H9 (cell line): ENCODE measurements at regions not wholly inside any gene's neighbourhood (a gene's known extent, or its start where the extent isn't known, plus 50 kb on each side); places are given as distances from the start of the nearest gene placed in this dataset.

Experiments used
- DNase-seq: peaks from one replicate; pipeline ENCODE4 v3.0.0-alpha.2; 2017
- H2AFZ ChIP-seq: one replicate; pipeline ENCODE4 v1.6.1; 2013; ENCODE audit warnings: mild to moderate bottlenecking, low read length, control low read depth, moderate library complexity
- H2AK5ac ChIP-seq: 2 replicates; pipeline ENCODE4 v1.6.1; 2013; ENCODE audit warnings: low read length, control low read depth, mixed read lengths; ENCODE audit not compliant: insufficient read length
- H2BK120ac ChIP-seq: one replicate; pipeline ENCODE4 v1.6.1; 2013; ENCODE audit warnings: low read depth, mild to moderate bottlenecking, low read length, control low read depth, inconsistent platforms; ENCODE audit not compliant: poor library complexity, severe bottlenecking
- H2BK12ac ChIP-seq: 2 replicates; pipeline ENCODE4 v1.6.1; 2013; ENCODE audit warnings: low read length, control low read depth, mixed read lengths, low read depth; ENCODE audit not compliant: insufficient read length
- H2BK15ac ChIP-seq: 2 replicates; pipeline ENCODE4 v1.6.1; 2013; ENCODE audit warnings: low read depth, low read length, control low read depth
- H2BK20ac ChIP-seq: one replicate; pipeline ENCODE4 v1.6.1; 2013; ENCODE audit warnings: low read depth, mild to moderate bottlenecking, low read length, control low read depth, inconsistent platforms; ENCODE audit not compliant: poor library complexity, severe bottlenecking
- H2BK5ac ChIP-seq: 2 replicates; pipeline ENCODE4 v1.6.1; 2013; ENCODE audit warnings: low read length, control low read depth, mixed read lengths; ENCODE audit not compliant: insufficient read length
- H3K14ac ChIP-seq: 2 replicates; pipeline ENCODE4 v1.6.1; 2013; ENCODE audit warnings: low read length, control low read depth; ENCODE audit not compliant: insufficient read depth
- H3K18ac ChIP-seq: 2 replicates; pipeline ENCODE4 v1.6.1; 2013; ENCODE audit warnings: low read depth, mild to moderate bottlenecking, mixed read lengths, low read length, control low read depth; ENCODE audit not compliant: insufficient read length
- H3K23ac ChIP-seq: 2 replicates; pipeline ENCODE4 v1.6.1; 2013; ENCODE audit warnings: low read length, control low read depth, mixed read lengths, low read depth; ENCODE audit not compliant: insufficient read length
- H3K23me2 ChIP-seq: 2 replicates; pipeline ENCODE4 v1.6.1; 2013; ENCODE audit warnings: low read depth, mild to moderate bottlenecking, mixed read lengths, low read length, control low read depth; ENCODE audit not compliant: insufficient read length, poor library complexity, severe bottlenecking
- H3K27ac ChIP-seq: 2 replicates; pipeline ENCODE4 v1.5.1; 2013; ENCODE audit warnings: low read length, control low read depth, mixed read lengths, low read depth; ENCODE audit not compliant: insufficient read length
- H3K27me3 ChIP-seq: 2 replicates; pipeline ENCODE4 v1.6.1; 2013; ENCODE audit warnings: low read length, control low read depth, inconsistent platforms; ENCODE audit not compliant: insufficient read depth
- H3K4ac ChIP-seq: 2 replicates; pipeline ENCODE4 v1.6.1; 2013; ENCODE audit warnings: low read depth, mild to moderate bottlenecking, control low read depth, inconsistent platforms, low read length, moderate library complexity
- H3K4me1 ChIP-seq: 2 replicates; pipeline ENCODE4 v1.6.1; 2013; ENCODE audit warnings: low read length, control low read depth, inconsistent platforms; ENCODE audit not compliant: insufficient read depth
- H3K4me2 ChIP-seq: 2 replicates; pipeline ENCODE4 v1.6.1; 2013; ENCODE audit warnings: low read length, control low read depth, mixed read lengths; ENCODE audit not compliant: insufficient read length, insufficient read depth
- H3K56ac ChIP-seq: 2 replicates; pipeline ENCODE4 v1.6.1; 2013; ENCODE audit warnings: low read depth, mild to moderate bottlenecking, mixed read lengths, low read length, control low read depth; ENCODE audit not compliant: insufficient read length
- H3K79me1 ChIP-seq: 2 replicates; pipeline ENCODE4 v1.6.1; 2013; ENCODE audit warnings: low read depth, mild to moderate bottlenecking, moderate library complexity, low read length, control low read depth, inconsistent platforms; ENCODE audit not compliant: insufficient read depth, poor library complexity, severe bottlenecking
- H3K79me2 ChIP-seq: 2 replicates; pipeline ENCODE4 v1.6.1; 2013; ENCODE audit warnings: low read length, control low read depth, inconsistent platforms; ENCODE audit not compliant: insufficient read depth
- H3K9ac ChIP-seq: 2 replicates; pipeline ENCODE4 v1.6.1; 2013; ENCODE audit warnings: low read length, control low read depth, mixed read lengths; ENCODE audit not compliant: insufficient read length; ENCODE audit errors: extremely low read depth
- H3K9me3 ChIP-seq: one replicate; pipeline ENCODE4 v1.6.1; 2013; ENCODE audit warnings: low read depth, low read length, inconsistent platforms; ENCODE audit not compliant: control insufficient read depth
- H3T11ph ChIP-seq: one replicate; pipeline ENCODE4 v1.6.1; 2013; ENCODE audit warnings: mild to moderate bottlenecking, low read length, control low read depth, inconsistent platforms
- H4K20me1 ChIP-seq: one replicate; pipeline ENCODE4 v1.6.1; 2013; ENCODE audit not compliant: control insufficient read depth, insufficient read length, insufficient read depth
- H4K5ac ChIP-seq: 2 replicates; pipeline ENCODE4 v1.6.1; 2013; ENCODE audit warnings: low read depth, mild to moderate bottlenecking, mixed read lengths, low read length, control low read depth; ENCODE audit not compliant: insufficient read length
- H4K8ac ChIP-seq: replicated peaks from 2 replicates; pipeline ENCODE4 v1.6.1; 2013; ENCODE audit warnings: low read length, control low read depth, mixed read lengths, low read depth; ENCODE audit not compliant: insufficient read length
- H4K91ac ChIP-seq: 2 replicates; pipeline ENCODE4 v1.6.1; 2013; ENCODE audit warnings: low read depth, mild to moderate bottlenecking, moderate library complexity, mixed read lengths, low read length, control low read depth; ENCODE audit not compliant: insufficient read length
- H3K27ac Mint-ChIP-seq, 3 experiments: 2 replicates in 2 of 3; 3 replicates in 1 of 3; pipeline ENCODE4 v1.8.0; 2020 to 2021; ENCODE audit warnings: mixed read lengths in 3 of 3, mild to moderate bottlenecking in 1 of 3, moderate library complexity in 1 of 3
- H3K27me3 Mint-ChIP-seq: 2 replicates; pipeline ENCODE4 v1.8.0; 2021; ENCODE audit warnings: low read depth, mild to moderate bottlenecking, moderate library complexity, mixed read lengths
- H3K36me3 Mint-ChIP-seq, 3 experiments: 2 replicates in 2 of 3; 3 replicates in 1 of 3; pipeline ENCODE4 v1.8.0; 2020 to 2021; ENCODE audit warnings: low read depth in 3 of 3, mixed read lengths in 3 of 3; ENCODE audit not compliant: insufficient read depth in 1 of 3
- H3K4me1 Mint-ChIP-seq, 2 experiments: 2 replicates each; pipeline ENCODE4 v1.8.0; 2020; ENCODE audit warnings: mixed read lengths in 2 of 2
- H3K4me3 Mint-ChIP-seq, 2 experiments: 2 replicates in 1 of 2; 3 replicates in 1 of 2; pipeline ENCODE4 v1.8.0; 2020 to 2021; ENCODE audit warnings: mild to moderate bottlenecking in 2 of 2, mixed read lengths in 2 of 2, moderate library complexity in 1 of 2
- H3K9me3 Mint-ChIP-seq, 2 experiments: 2 replicates in 1 of 2; 3 replicates in 1 of 2; pipeline ENCODE4 v1.8.0; 2020; ENCODE audit warnings: mild to moderate bottlenecking in 2 of 2, mixed read lengths in 2 of 2, moderate library complexity in 1 of 2
- WGBS: extraction: QIAGEN DNeasy Blood & Tissue Kit; methylation state at CpG from one replicate; pipeline ENCODE4 v1.1.7; 2013; ENCODE audit warnings: missing lambda C conversion rate, low lambda C conversion rate, mixed read lengths; ENCODE audit not compliant: insufficient read length; ENCODE audit errors: extremely low coverage; 5-methylcytosine and 5-hydroxymethylcytosine counted together
- TF ChIP-seq, protein P1 (sequence below): fragments of 200-600 bp; sonication (generic); conservative IDR thresholded peaks from 3 replicates; pipeline ENCODE4 v1.8.0; 2021; ENCODE audit warnings: antibody characterized with exemption, mild to moderate bottlenecking

DNA sequence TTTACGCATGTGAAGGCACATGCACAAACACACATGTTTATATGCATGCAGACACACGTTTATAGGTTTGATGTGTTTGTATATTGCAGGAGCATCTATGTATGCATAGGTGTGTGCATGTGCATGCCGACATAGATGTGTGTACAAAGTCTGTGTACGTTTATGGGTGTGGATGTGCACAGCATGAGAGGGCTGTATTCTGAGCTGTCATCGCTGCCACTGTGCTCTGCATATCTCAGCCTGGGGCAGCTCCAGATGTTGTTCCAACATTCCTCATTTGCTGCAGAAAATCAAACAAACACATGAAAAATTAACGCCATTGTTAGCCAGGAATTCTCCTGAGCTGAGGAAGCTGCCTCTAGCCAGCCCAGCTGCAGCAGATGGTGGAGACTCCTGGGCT is 132.3 kb upstream of the CSF3R start:
- no peak overlapping the region for H3K27ac Mint-ChIP-seq
- Histone ChIP-seq H3T11ph (no peak overlapping the region), H2BK20ac (no peak overlapping the region), H3K9ac (no peak overlapping the region), H3K9me3 (no peaks in the 10 kb centered on the region), H2AFZ (no peak overlapping the region), H3K23me2 (no peaks in the 10 kb centered on the region), H2BK5ac (no peak overlapping the region), H4K5ac (no peak overlapping the region), H3K56ac (no peak overlapping the region), H3K79me1 (no peaks in the 10 kb centered on the region), H3K18ac (no peak overlapping the region), H2BK12ac (no peak overlapping the region), H2BK15ac (no peak overlapping the region), H2AK5ac (no peak overlapping the region), H2BK120ac (no peak overlapping the region), H4K20me1 (peaks cover 3% of the 10 kb centered on the region), H4K91ac (no peak overlapping the region), H3K23ac (no peak overlapping the region), H3K4ac (no peak overlapping the region), H3K27me3 (no peaks in the 10 kb centered on the region), H3K4me2 (no peak overlapping the region), H3K4me1 (no peaks in the 10 kb centered on the region), H3K27ac (no peak overlapping the region), H3K79me2 (no peaks in the 10 kb centered on the region), H4K8ac (no peak overlapping the region), H3K14ac (no peak overlapping the region; the same call in 1 of the 2 replicates)
- peaks cover 0 to under 1% of the 10 kb centered on the region in 2 experiments; a peak in 1 of 5 replicates for H3K9me3 Mint-ChIP-seq
- DNase-seq = no peak
- H3K27me3 Mint-ChIP-seq = peaks cover 4% of the 10 kb centered on the region; the same call in 1 of the 2 replicates
- TF ChIP-seq, protein P1, sequence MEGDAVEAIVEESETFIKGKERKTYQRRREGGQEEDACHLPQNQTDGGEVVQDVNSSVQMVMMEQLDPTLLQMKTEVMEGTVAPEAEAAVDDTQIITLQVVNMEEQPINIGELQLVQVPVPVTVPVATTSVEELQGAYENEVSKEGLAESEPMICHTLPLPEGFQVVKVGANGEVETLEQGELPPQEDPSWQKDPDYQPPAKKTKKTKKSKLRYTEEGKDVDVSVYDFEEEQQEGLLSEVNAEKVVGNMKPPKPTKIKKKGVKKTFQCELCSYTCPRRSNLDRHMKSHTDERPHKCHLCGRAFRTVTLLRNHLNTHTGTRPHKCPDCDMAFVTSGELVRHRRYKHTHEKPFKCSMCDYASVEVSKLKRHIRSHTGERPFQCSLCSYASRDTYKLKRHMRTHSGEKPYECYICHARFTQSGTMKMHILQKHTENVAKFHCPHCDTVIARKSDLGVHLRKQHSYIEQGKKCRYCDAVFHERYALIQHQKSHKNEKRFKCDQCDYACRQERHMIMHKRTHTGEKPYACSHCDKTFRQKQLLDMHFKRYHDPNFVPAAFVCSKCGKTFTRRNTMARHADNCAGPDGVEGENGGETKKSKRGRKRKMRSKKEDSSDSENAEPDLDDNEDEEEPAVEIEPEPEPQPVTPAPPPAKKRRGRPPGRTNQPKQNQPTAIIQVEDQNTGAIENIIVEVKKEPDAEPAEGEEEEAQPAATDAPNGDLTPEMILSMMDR = no peak
- H3K36me3 Mint-ChIP-seq = no peaks in the 10 kb centered on the region
- no CpG with 5 or more reads among the region's 6 CpGs for WGBS
- H3K4me1 Mint-ChIP-seq = no peaks in the 10 kb centered on the region
- H3K4me3 Mint-ChIP-seq = no peak overlapping the region
